Activated CD4-positive, alpha-beta T cell treated with anti-CD3 and anti-CD28 coated beads, Interleukin-2, amount 50 U/mL, for 48 hours (primary cell): ENCODE measurements at regions not wholly inside any gene's neighbourhood (a gene's known extent, or its start where the extent isn't known, plus 50 kb on each side); places are given as distances from the start of the nearest gene placed in this dataset.

Source experiments
- DNase-seq, 2 experiments: peaks; one replicate each; pipeline ENCODE4 v3.0.0-alpha.2; 2020

GRCh38 chr11:120032766-120033390 lies 105.0 kb downstream of the TRIM29 start:
- DNase-seq, result no peak

- no peak for DNase-seq
These were observed 106.0 kb downstream of the TRIM29 start for GRCh38 chr11:120031612-120032600.

- DNase-seq, result no peak
These were observed 106.8 kb downstream of the TRIM29 start for GRCh38 chr11:120031156-120031555.

- no peak for DNase-seq
These were observed 107.5 kb downstream of the TRIM29 start for GRCh38 chr11:120030411-120030810.

GRCh38 chr11:120029321-120029720 lies 108.6 kb downstream of the TRIM29 start:
- DNase-seq, result no peak

GRCh38 chr11:120028897-120029258 lies 109.0 kb downstream of the TRIM29 start:
- DNase-seq, result no peak

GRCh38 chr11:120028181-120028896 lies 109.6 kb downstream of the TRIM29 start:
- DNase-seq, result no peak

GRCh38 chr11:120027546-120028180 lies 110.2 kb downstream of the TRIM29 start:
- no peak for DNase-seq

- no peak for DNase-seq
These were observed 112.1 kb downstream of the TRIM29 start for GRCh38 chr11:120025606-120026335.

- no peak for DNase-seq
These were observed 113.3 kb downstream of the TRIM29 start for GRCh38 chr11:120024586-120024985.

GRCh38 chr11:120024046-120024445 lies 113.9 kb downstream of the TRIM29 start:
- DNase-seq, result no peak

GRCh38 chr11:120023551-120023950 lies 114.4 kb downstream of the TRIM29 start:
- DNase-seq, result no peak

GRCh38 chr11:120023120-120023519 lies 114.8 kb downstream of the TRIM29 start:
- DNase-seq, result no peak

GRCh38 chr11:120022617-120023016 lies 115.3 kb downstream of the TRIM29 start:
- DNase-seq, result no peak

GRCh38 chr11:120021978-120022377 lies 115.9 kb downstream of the TRIM29 start:
- no peak for DNase-seq

- DNase-seq, result no peak
These were observed 116.4 kb downstream of the TRIM29 start for GRCh38 chr11:120021391-120021953.

- DNase-seq, result no peak
These were observed 116.9 kb downstream of the TRIM29 start for GRCh38 chr11:120020981-120021380.

GRCh38 chr11:120020486-120020885 lies 117.4 kb downstream of the TRIM29 start:
- no peak for DNase-seq

GRCh38 chr11:120019191-120019590 lies 118.7 kb downstream of the TRIM29 start:
- DNase-seq, result no peak

- DNase-seq, result no peak
These were observed 120.2 kb downstream of the TRIM29 start for GRCh38 chr11:120017582-120018150.
